Mesenchymal stem cell (in vitro differentiated cells and primary cell): ENCODE measurements at regions not wholly inside any gene's neighbourhood (a gene's known extent, or its start where the extent isn't known, plus 50 kb on each side); places are given as distances from the start of the nearest gene placed in this dataset.

Experiments used
- DNase-seq: peaks from one replicate; pipeline ENCODE4 v3.0.0-alpha.2; 2013
- H2AFZ ChIP-seq: one replicate; pipeline ENCODE4 v1.6.1; 2013; ENCODE audit warnings: low read depth, mild to moderate bottlenecking, control low read depth, inconsistent platforms, low read length, moderate library complexity
- H2AK5ac ChIP-seq: 2 replicates; pipeline ENCODE4 v1.6.1; 2013; ENCODE audit warnings: low read length, moderate library complexity, mild to moderate bottlenecking, inconsistent platforms; ENCODE audit not compliant: severe bottlenecking
- H2BK120ac ChIP-seq: one replicate; pipeline ENCODE4 v1.6.1; 2013; ENCODE audit warnings: low read depth, mild to moderate bottlenecking, inconsistent platforms, low read length, moderate library complexity
- H2BK12ac ChIP-seq, 2 experiments: one replicate each; pipeline ENCODE4 v1.6.1; 2013; ENCODE audit warnings: inconsistent platforms in 2 of 2, low read length in 2 of 2, mild to moderate bottlenecking in 2 of 2, moderate library complexity in 2 of 2, control low read depth in 1 of 2
- H2BK15ac ChIP-seq: one replicate; pipeline ENCODE4 v1.6.1; 2013; ENCODE audit warnings: mild to moderate bottlenecking, low read depth, inconsistent platforms; ENCODE audit not compliant: poor library complexity, severe bottlenecking
- H2BK5ac ChIP-seq: 2 replicates; pipeline ENCODE4 v1.6.1; 2013; ENCODE audit warnings: low read depth, mild to moderate bottlenecking, low read length, control low read depth, inconsistent platforms; ENCODE audit not compliant: poor library complexity, severe bottlenecking
- H3K14ac ChIP-seq, 2 experiments: one replicate each; pipeline ENCODE4 v1.6.1; 2013; ENCODE audit warnings: inconsistent platforms in 2 of 2, low read length in 2 of 2, control low read depth in 1 of 2, mild to moderate bottlenecking in 1 of 2, moderate library complexity in 1 of 2
- H3K18ac ChIP-seq, 2 experiments: one replicate each; pipeline ENCODE4 v1.6.1; 2013; ENCODE audit warnings: inconsistent platforms in 2 of 2, low read length in 2 of 2, control low read depth in 1 of 2, low read depth in 1 of 2, mild to moderate bottlenecking in 1 of 2
- H3K23ac ChIP-seq, 2 experiments: one replicate each; pipeline ENCODE4 v1.6.1; 2013; ENCODE audit warnings: inconsistent platforms in 2 of 2, low read length in 2 of 2, mild to moderate bottlenecking in 2 of 2, moderate library complexity in 2 of 2, control low read depth in 1 of 2
- H3K27ac ChIP-seq: 2 replicates; pipeline ENCODE4 v1.5.1; 2013; ENCODE audit warnings: mild to moderate bottlenecking, moderate library complexity, low read length, control low read depth, inconsistent platforms; ENCODE audit not compliant: poor library complexity, severe bottlenecking
- H3K27me3 ChIP-seq, 2 experiments: 2 replicates each; pipeline versions ENCODE4 v1.6.1 to v1.7.0; 2013; ENCODE audit warnings: low read length in 2 of 2, mild to moderate bottlenecking in 2 of 2, moderate library complexity in 2 of 2, control low read depth in 1 of 2, inconsistent platforms in 1 of 2; ENCODE audit not compliant: control insufficient read depth in 1 of 2, insufficient read depth in 1 of 2
- H3K36me3 ChIP-seq, 2 experiments: 2 replicates each; pipeline versions ENCODE4 v1.6.1 to v1.7.0; 2013; ENCODE audit warnings: low read length in 2 of 2, control low read depth in 1 of 2, inconsistent platforms in 1 of 2, low read depth in 1 of 2, mild to moderate bottlenecking in 1 of 2; ENCODE audit not compliant: insufficient read depth in 2 of 2, control insufficient read depth in 1 of 2
- H3K4ac ChIP-seq, 2 experiments: one replicate each; pipeline ENCODE4 v1.6.1; 2013; ENCODE audit warnings: inconsistent platforms in 2 of 2, low read length in 2 of 2, mild to moderate bottlenecking in 2 of 2, moderate library complexity in 2 of 2, control low read depth in 1 of 2, low read depth in 1 of 2
- H3K4me1 ChIP-seq: 2 replicates; pipeline ENCODE4 v1.6.1; 2013; ENCODE audit warnings: low read depth, low read length, control low read depth; ENCODE audit not compliant: control insufficient read depth, insufficient read depth
- H3K4me2 ChIP-seq: 2 replicates; pipeline ENCODE4 v1.6.1; 2013; ENCODE audit warnings: low read length, mild to moderate bottlenecking, inconsistent platforms; ENCODE audit not compliant: poor library complexity, severe bottlenecking
- H3K4me3 ChIP-seq, 2 experiments: 2 replicates each; pipeline versions ENCODE4 v1.5.1 to v1.7.0; 2013; ENCODE audit warnings: low read length in 2 of 2, mild to moderate bottlenecking in 2 of 2, control low read depth in 1 of 2, low read depth in 1 of 2; ENCODE audit not compliant: insufficient read depth in 1 of 2
- H3K79me1 ChIP-seq: replicated peaks from 2 replicates; pipeline ENCODE4 v1.6.1; 2013; ENCODE audit warnings: mild to moderate bottlenecking, control low read depth, low read length, inconsistent platforms; ENCODE audit not compliant: poor library complexity, severe bottlenecking
- H3K9ac ChIP-seq: 2 replicates; pipeline ENCODE4 v1.7.0; 2013; ENCODE audit warnings: mild to moderate bottlenecking, low read length, moderate library complexity
- H3K9me3 ChIP-seq: 2 replicates; pipeline ENCODE4 v1.7.0; 2013; ENCODE audit warnings: mild to moderate bottlenecking, low read length; ENCODE audit not compliant: control insufficient read depth
- H4K8ac ChIP-seq: one replicate; pipeline ENCODE4 v1.6.1; 2013; ENCODE audit warnings: inconsistent platforms, mild to moderate bottlenecking, low read length, moderate library complexity
- H4K91ac ChIP-seq: one replicate; pipeline ENCODE4 v1.6.1; 2013; ENCODE audit warnings: mild to moderate bottlenecking, low read length, inconsistent platforms
- WGBS: methylation state at CpG from one replicate; pipeline ENCODE4 v1.1.7; 2013; ENCODE audit warnings: mixed read lengths; 5-methylcytosine and 5-hydroxymethylcytosine counted together

- no peak overlapping the region for H3K4ac ChIP-seq
- no peak overlapping the region for H3K27ac ChIP-seq
- H2AFZ ChIP-seq = no peak overlapping the region
- no peak for DNase-seq
- WGBS = 83% methylated on average over 3 of the region's 3 CpGs
- H3K14ac ChIP-seq = no peak overlapping the region
- H2BK120ac ChIP-seq = no peak overlapping the region
- H3K79me1 ChIP-seq = no peaks in the 10 kb centered on the region
- peak overlapping the region; percentile 92 for H2AK5ac ChIP-seq
- H2BK12ac ChIP-seq = no peak overlapping the region
- no peaks in the 10 kb centered on the region for H3K27me3 ChIP-seq
- H3K36me3 ChIP-seq = no peaks in the 10 kb centered on the region
- H4K91ac ChIP-seq = no peak overlapping the region
- H3K4me2 ChIP-seq = no peak overlapping the region
- H3K23ac ChIP-seq = no peak overlapping the region
- no peak overlapping the region for H2BK5ac ChIP-seq
- no peak overlapping the region for H2BK15ac ChIP-seq
- no peak overlapping the region for H3K18ac ChIP-seq
- H3K9ac ChIP-seq = no peak overlapping the region
- no peaks in the 10 kb centered on the region for H3K4me1 ChIP-seq
- H4K8ac ChIP-seq = no peak overlapping the region
- no peaks in the 10 kb centered on the region for H3K9me3 ChIP-seq
- H3K4me3 ChIP-seq = no peak overlapping the region
Observed at GRCh38 chr6:50924758-50925157, 106.1 kb downstream of the TFAP2B start.

DNA sequence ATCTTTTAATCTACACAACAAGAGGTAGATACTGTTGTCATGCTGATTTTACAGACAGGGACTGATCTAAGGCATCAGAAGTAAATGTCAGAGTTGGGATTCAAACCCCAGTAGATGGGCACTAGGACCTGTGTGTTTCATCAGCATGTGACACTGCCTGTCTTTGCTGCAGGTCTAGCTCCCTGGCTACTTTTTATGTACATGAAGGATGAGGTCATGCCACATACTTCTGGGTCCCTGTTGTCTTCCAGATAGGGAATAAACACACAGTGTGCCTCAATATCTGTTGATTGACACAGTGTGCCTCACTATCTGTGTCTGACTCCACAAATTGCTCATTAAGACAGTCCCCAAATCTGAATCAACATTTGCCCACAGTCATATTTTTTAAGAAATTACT is 106.9 kb downstream of the TFAP2B start:
- H3K27ac ChIP-seq = no peak overlapping the region
- no peak overlapping the region for H3K4me3 ChIP-seq
- H2BK12ac ChIP-seq = no peak overlapping the region
- H2BK15ac ChIP-seq = no peak overlapping the region
- no peak overlapping the region for H3K4ac ChIP-seq
- no peak overlapping the region for H3K14ac ChIP-seq
- no peak overlapping the region for H2BK5ac ChIP-seq
- H3K23ac ChIP-seq = no peak overlapping the region
- DNase-seq = no peak
- H3K4me1 ChIP-seq = peaks cover 1% of the 10 kb centered on the region
- no peaks in the 10 kb centered on the region for H3K27me3 ChIP-seq
- no peak overlapping the region for H2AK5ac ChIP-seq
- H3K79me1 ChIP-seq = no peaks in the 10 kb centered on the region
- no peak overlapping the region for H2BK120ac ChIP-seq
- H4K8ac ChIP-seq = no peak overlapping the region
- H3K9ac ChIP-seq = no peak overlapping the region
- no peaks in the 10 kb centered on the region for H3K9me3 ChIP-seq
- H3K18ac ChIP-seq = no peak overlapping the region
- no peak overlapping the region for H2AFZ ChIP-seq
- H3K36me3 ChIP-seq = no peaks in the 10 kb centered on the region
- H4K91ac ChIP-seq = no peak overlapping the region
- H3K4me2 ChIP-seq = no peak overlapping the region

DNA sequence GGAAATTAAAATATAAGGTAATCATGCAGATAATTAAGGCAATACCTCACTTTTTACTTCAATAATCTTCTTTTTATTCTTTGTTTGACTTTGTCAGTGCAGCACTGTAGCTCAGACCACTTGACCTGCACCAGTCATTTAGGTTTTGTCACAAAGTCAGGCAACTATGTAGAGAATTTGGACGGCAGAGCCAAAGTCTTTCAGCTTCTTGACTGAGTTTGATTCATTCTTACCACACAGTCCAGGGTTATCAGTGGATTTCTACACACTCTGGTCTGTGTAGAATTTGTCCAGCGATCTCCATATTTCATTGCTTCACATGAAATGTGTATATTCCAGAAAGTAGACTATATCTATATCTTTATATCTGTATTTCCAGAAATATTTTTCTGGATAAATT is 107.3 kb downstream of the TFAP2B start:
- Histone ChIP-seq H3K18ac (no peak overlapping the region), H3K4me2 (no peak overlapping the region), H3K79me1 (no peaks in the 10 kb centered on the region), H2BK5ac (peak overlapping the region; percentile 59), H2BK15ac (no peak overlapping the region), H3K9ac (no peak overlapping the region), H3K23ac (no peak overlapping the region), H3K4me3 (no peak overlapping the region), H3K4ac (no peak overlapping the region), H3K14ac (no peak overlapping the region), H3K27me3 (no peaks in the 10 kb centered on the region), H3K27ac (no peak overlapping the region), H2AK5ac (no peak overlapping the region), H2BK120ac (no peak overlapping the region), H3K36me3 (no peaks in the 10 kb centered on the region), H3K4me1 (peaks cover 2% of the 10 kb centered on the region), H2AFZ (no peak overlapping the region), H3K9me3 (no peaks in the 10 kb centered on the region), H4K91ac (no peak overlapping the region), H2BK12ac (no peak overlapping the region), H4K8ac (no peak overlapping the region)
- DNase-seq = no peak
- whole genome bisulfite sequencing = 29% methylated on average over 1 of the region's 2 CpGs

- Histone ChIP-seq H3K4me2 (no peak overlapping the region), H3K9me3 (no peaks in the 10 kb centered on the region), H3K27me3 (no peaks in the 10 kb centered on the region), H2BK120ac (no peak overlapping the region), H3K18ac (no peak overlapping the region), H3K4ac (no peak overlapping the region), H2BK12ac (no peak overlapping the region), H2AK5ac (no peak overlapping the region), H3K36me3 (no peaks in the 10 kb centered on the region), H3K9ac (no peak overlapping the region), H2BK5ac (no peak overlapping the region), H3K79me1 (no peaks in the 10 kb centered on the region), H4K8ac (no peak overlapping the region), H3K14ac (no peak overlapping the region), H4K91ac (no peak overlapping the region), H2BK15ac (no peak overlapping the region), H3K27ac (peak overlapping the region; percentile 96), H3K23ac (no peak overlapping the region), H2AFZ (no peak overlapping the region), H3K4me3 (no peak overlapping the region), H3K4me1 (peaks cover 2% of the 10 kb centered on the region)
- DNase-seq = no peak
- 80% methylated on average over 3 of the region's 3 CpGs for WGBS
Observed at GRCh38 chr6:50927800-50928199, 109.1 kb downstream of the TFAP2B start.
